ENCODE measurements at regions not wholly inside any gene's neighbourhood (a gene's known extent, or its start where the extent isn't known, plus 50 kb on each side); places are given as distances from the start of the nearest gene placed in this dataset.

GRCh38 chr2:187266147-187266546 is 181.9 kb downstream of the CALCRL start:
- Histone ChIP-seq H3K4me2 (ENCODE audit: low read length) (no peak overlapping the region), H3K4me1 (ENCODE audit: low read length) (no peaks in the 10 kb centered on the region), H3K9me3 (ENCODE audit: insufficient read depth, low read length) (no peaks in the 10 kb centered on the region), H3K9ac (ENCODE audit: low read length) (no peak overlapping the region), H3K27ac (ENCODE audit: low read length) (no peak overlapping the region), H3K27me3 (ENCODE audit: low read depth, low read length) (no peaks in the 10 kb centered on the region), H4K20me1 (ENCODE audit: insufficient read depth, low read length) (no peaks in the 10 kb centered on the region), H3K79me2 (ENCODE audit: low read length) (no peaks in the 10 kb centered on the region), H3K36me3 (replicated peaks; ENCODE audit: low read depth, low read length) (no peaks in the 10 kb centered on the region), H2AFZ (ENCODE audit: low read depth, low read length) (no peak overlapping the region), H3K4me3 (ENCODE audit: low read length) (no peak overlapping the region)
- TF ChIP-seq EZH2phosphoT487 (IDR thresholded peaks at IDR 0.05; ENCODE audit: low read depth) (no peak), CTCF (IDR thresholded peaks at IDR 0.05; ENCODE audit: low read depth, low read length) (no peak)

GRCh38 chr2:187264612-187265011 is 183.4 kb downstream of the CALCRL start:
- Histone ChIP-seq H3K4me3 (ENCODE audit: low read length) (no peak overlapping the region), H3K4me2 (ENCODE audit: low read length) (no peak overlapping the region), H3K9me3 (ENCODE audit: insufficient read depth, low read length) (no peaks in the 10 kb centered on the region), H2AFZ (ENCODE audit: low read depth, low read length) (no peak overlapping the region), H4K20me1 (ENCODE audit: insufficient read depth, low read length) (no peaks in the 10 kb centered on the region), H3K27me3 (ENCODE audit: low read depth, low read length) (no peaks in the 10 kb centered on the region), H3K4me1 (ENCODE audit: low read length) (no peaks in the 10 kb centered on the region), H3K9ac (ENCODE audit: low read length) (no peak overlapping the region), H3K79me2 (ENCODE audit: low read length) (no peaks in the 10 kb centered on the region), H3K36me3 (replicated peaks; ENCODE audit: low read depth, low read length) (no peaks in the 10 kb centered on the region), H3K27ac (ENCODE audit: low read length) (no peak overlapping the region)
- TF ChIP-seq CTCF (IDR thresholded peaks at IDR 0.05; ENCODE audit: low read depth, low read length) (no peak), EZH2phosphoT487 (IDR thresholded peaks at IDR 0.05; ENCODE audit: low read depth) (no peak)

- TF ChIP-seq EZH2phosphoT487 (IDR thresholded peaks at IDR 0.05; ENCODE audit: low read depth) (no peak), CTCF (IDR thresholded peaks at IDR 0.05; ENCODE audit: low read depth, low read length) (no peak)
- Histone ChIP-seq H3K36me3 (replicated peaks; ENCODE audit: low read depth, low read length) (no peaks in the 10 kb centered on the region), H3K4me3 (ENCODE audit: low read length) (no peak overlapping the region), H3K9me3 (ENCODE audit: insufficient read depth, low read length) (no peaks in the 10 kb centered on the region), H3K79me2 (ENCODE audit: low read length) (no peaks in the 10 kb centered on the region), H4K20me1 (ENCODE audit: insufficient read depth, low read length) (no peaks in the 10 kb centered on the region), H2AFZ (ENCODE audit: low read depth, low read length) (no peak overlapping the region), H3K27ac (ENCODE audit: low read length) (no peak overlapping the region), H3K27me3 (ENCODE audit: low read depth, low read length) (no peaks in the 10 kb centered on the region), H3K4me2 (ENCODE audit: low read length) (no peak overlapping the region), H3K9ac (ENCODE audit: low read length) (no peak overlapping the region), H3K4me1 (ENCODE audit: low read length) (no peaks in the 10 kb centered on the region)
Observed at GRCh38 chr2:187263675-187264560, 184.1 kb downstream of the CALCRL start.

- no peaks in the 10 kb centered on the region for H3K9me3 ChIP-seq (ENCODE audit: insufficient read depth, low read length)
- no peak overlapping the region for H3K9ac ChIP-seq (ENCODE audit: low read length)
- H4K20me1 ChIP-seq (ENCODE audit: insufficient read depth, low read length) = no peaks in the 10 kb centered on the region
- no peak overlapping the region for H2AFZ ChIP-seq (ENCODE audit: low read depth, low read length)
- H3K79me2 ChIP-seq (ENCODE audit: low read length) = no peaks in the 10 kb centered on the region
- H3K36me3 ChIP-seq (replicated peaks; ENCODE audit: low read depth, low read length) = no peaks in the 10 kb centered on the region
- TF ChIP-seq CTCF (IDR thresholded peaks at IDR 0.05; ENCODE audit: low read depth, low read length) (no peak), EZH2phosphoT487 (IDR thresholded peaks at IDR 0.05; ENCODE audit: low read depth) (no peak)
- H3K4me1 ChIP-seq (ENCODE audit: low read length) = no peaks in the 10 kb centered on the region
- no peak overlapping the region for H3K27ac ChIP-seq (ENCODE audit: low read length)
- no peaks in the 10 kb centered on the region for H3K27me3 ChIP-seq (ENCODE audit: low read depth, low read length)
- no peak overlapping the region for H3K4me2 ChIP-seq (ENCODE audit: low read length)
- no peak overlapping the region for H3K4me3 ChIP-seq (ENCODE audit: low read length)
Observed at GRCh38 chr2:187261705-187262104, 186.3 kb downstream of the CALCRL start.

All from OCI-LY3 (cell line).